CD4-positive, alpha-beta T cell (primary cell): ENCODE measurements at regions not wholly inside any gene's neighbourhood (a gene's known extent, or its start where the extent isn't known, plus 50 kb on each side); places are given as distances from the start of the nearest gene placed in this dataset.

Source experiments
- ATAC-seq: fragments of 200-7000 bp; cut with Tn5 transposase; one replicate; pipeline ENCODE4 v1.10.0; 2022; ENCODE audit warnings: mild to moderate bottlenecking; ENCODE audit not compliant: poor library complexity
- CTCF ChIA-PET: fragments of 350-600 bp; sonication (Branson Sonifier 250); formaldehyde crosslinking; loops from one replicate; lab custom pipeline; 2021; ENCODE audit warnings: antibody characterized with exemption, inconsistent platforms; lab: Charles Lee
- POLR2A ChIA-PET: fragments of 350-600 bp; sonication (Branson Sonifier 250); formaldehyde crosslinking; loops from one replicate; lab custom pipeline; 2021; ENCODE audit warnings: antibody characterized with exemption, inconsistent platforms; lab: Charles Lee
- DNase-seq, 14 experiments: peaks; one replicate each; pipeline ENCODE4 v3.0.0-alpha.2; 2013 to 2020; ENCODE audit warnings: mixed read lengths in 2 of 14
- H3K27ac ChIP-seq, 2 donors: one replicate each; pipeline versions ENCODE4 v1.5.1 to v1.7.0; 2013; ENCODE audit warnings: low read length in 2 of 2, low read depth in 1 of 2, mild to moderate bottlenecking in 1 of 2
- H3K27me3 ChIP-seq, 2 experiments: 1 replicate in 1 of 2; 2 replicates in 1 of 2; pipeline versions ENCODE4 v1.6.1 to v1.7.0; 2013; ENCODE audit warnings: low read length in 2 of 2, control low read depth in 1 of 2, mild to moderate bottlenecking in 1 of 2, moderate library complexity in 1 of 2; ENCODE audit not compliant: insufficient read depth in 2 of 2, control insufficient read depth in 1 of 2
- H3K36me3 ChIP-seq: one replicate; pipeline ENCODE4 v1.6.1; 2013; ENCODE audit warnings: low read length, control low read depth; ENCODE audit not compliant: insufficient read depth
- H3K4me1 ChIP-seq: one replicate; pipeline ENCODE4 v1.6.1; 2013; ENCODE audit warnings: low read length, control low read depth; ENCODE audit not compliant: insufficient read depth
- H3K4me3 ChIP-seq: one replicate; pipeline ENCODE4 v1.5.1; 2013; ENCODE audit warnings: mild to moderate bottlenecking, low read length, moderate library complexity
- H3K9me3 ChIP-seq, 2 experiments: 1 replicate in 1 of 2; 2 replicates in 1 of 2; pipeline versions ENCODE4 v1.6.1 to v1.7.0; 2013; ENCODE audit warnings: low read length in 2 of 2, mild to moderate bottlenecking in 2 of 2, control low read depth in 1 of 2, moderate library complexity in 1 of 2; ENCODE audit not compliant: control insufficient read depth in 1 of 2, insufficient read depth in 1 of 2
- H3K27ac Mint-ChIP-seq: one replicate; pipeline ENCODE4 v1.8.0; 2020; ENCODE audit warnings: mixed read lengths
- H3K27me3 Mint-ChIP-seq: one replicate; pipeline ENCODE4 v1.8.0; 2021; ENCODE audit warnings: mixed read lengths
- H3K36me3 Mint-ChIP-seq: one replicate; pipeline ENCODE4 v1.8.0; 2021; ENCODE audit warnings: low read depth, mixed read lengths
- H3K4me1 Mint-ChIP-seq: one replicate; pipeline ENCODE4 v1.8.0; 2021; ENCODE audit warnings: low read depth, mixed read lengths
- H3K4me3 Mint-ChIP-seq: one replicate; pipeline ENCODE4 v1.8.0; 2020; ENCODE audit warnings: mild to moderate bottlenecking, mixed read lengths
- H3K9me3 Mint-ChIP-seq: one replicate; pipeline ENCODE4 v1.8.0; 2020; ENCODE audit warnings: mixed read lengths
- intact Hi-C, 2 experiments: fragments of 100-400 bp; cut with DNase I in 1 of 2; cut with micrococcal nuclease in 1 of 2; formaldehyde crosslinking; loops; one replicate each; pipeline versions ENCODE4 v1.15.1 to v1.9.0; 2023 to 2025; cut with DNase I, micrococcal nuclease
- TF ChIP-seq, protein P1 (sequence below): fragments of 200-600 bp; IDR thresholded peaks from one replicate; pipeline ENCODE4 v1.8.0; 2022; ENCODE audit warnings: antibody characterized with exemption, mild to moderate bottlenecking

GRCh38 chr1:58888833-58889232 lies 105.0 kb upstream of the JUN start:
- intact Hi-C loops = no loop called here
- Histone ChIP-seq H3K36me3 (no peaks in the 10 kb centered on the region), H3K4me3 (no peak overlapping the region), H3K27ac (no peak overlapping the region), H3K27me3 (no peaks in the 10 kb centered on the region), H3K4me1 (peaks cover 23% of the 10 kb centered on the region), H3K9me3 (no peaks in the 10 kb centered on the region)
- H3K36me3 Mint-ChIP-seq = no peaks in the 10 kb centered on the region
- ChIA-PET CTCF (no interaction called here), POLR2A (no interaction called here)
- DNase-seq (no peak), ATAC-seq (no peak)
- H3K27me3 Mint-ChIP-seq = no peaks in the 10 kb centered on the region
- no peak overlapping the region for H3K27ac Mint-ChIP-seq
- peaks cover 47% of the 10 kb centered on the region for H3K4me1 Mint-ChIP-seq
- no peak overlapping the region for H3K4me3 Mint-ChIP-seq
- no peaks in the 10 kb centered on the region for H3K9me3 Mint-ChIP-seq
- TF ChIP-seq, protein P1, sequence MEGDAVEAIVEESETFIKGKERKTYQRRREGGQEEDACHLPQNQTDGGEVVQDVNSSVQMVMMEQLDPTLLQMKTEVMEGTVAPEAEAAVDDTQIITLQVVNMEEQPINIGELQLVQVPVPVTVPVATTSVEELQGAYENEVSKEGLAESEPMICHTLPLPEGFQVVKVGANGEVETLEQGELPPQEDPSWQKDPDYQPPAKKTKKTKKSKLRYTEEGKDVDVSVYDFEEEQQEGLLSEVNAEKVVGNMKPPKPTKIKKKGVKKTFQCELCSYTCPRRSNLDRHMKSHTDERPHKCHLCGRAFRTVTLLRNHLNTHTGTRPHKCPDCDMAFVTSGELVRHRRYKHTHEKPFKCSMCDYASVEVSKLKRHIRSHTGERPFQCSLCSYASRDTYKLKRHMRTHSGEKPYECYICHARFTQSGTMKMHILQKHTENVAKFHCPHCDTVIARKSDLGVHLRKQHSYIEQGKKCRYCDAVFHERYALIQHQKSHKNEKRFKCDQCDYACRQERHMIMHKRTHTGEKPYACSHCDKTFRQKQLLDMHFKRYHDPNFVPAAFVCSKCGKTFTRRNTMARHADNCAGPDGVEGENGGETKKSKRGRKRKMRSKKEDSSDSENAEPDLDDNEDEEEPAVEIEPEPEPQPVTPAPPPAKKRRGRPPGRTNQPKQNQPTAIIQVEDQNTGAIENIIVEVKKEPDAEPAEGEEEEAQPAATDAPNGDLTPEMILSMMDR = no peak

DNA sequence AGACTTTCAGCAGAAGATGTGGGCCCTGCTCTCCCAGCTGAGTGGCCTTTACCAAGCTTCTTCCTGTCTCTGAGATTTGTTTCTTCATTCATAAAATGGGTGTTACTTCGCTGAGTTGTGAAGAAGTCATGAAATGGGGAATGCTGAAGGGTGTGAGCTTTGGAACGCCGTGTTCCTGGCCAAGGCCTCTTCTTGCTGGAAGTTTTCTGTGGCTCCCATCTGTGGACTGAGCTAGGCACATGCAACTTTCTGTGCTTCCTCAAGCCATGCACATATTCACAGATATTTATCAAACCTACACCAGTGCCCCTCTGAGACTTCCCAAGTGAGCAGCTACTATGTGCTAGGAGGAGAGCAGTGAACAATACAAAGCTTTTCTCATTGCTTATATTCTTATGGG lies 106.3 kb upstream of the JUN start:
- Histone ChIP-seq H3K4me3 (no peak overlapping the region), H3K36me3 (no peaks in the 10 kb centered on the region), H3K9me3 (no peaks in the 10 kb centered on the region), H3K27me3 (no peaks in the 10 kb centered on the region), H3K27ac (no peak overlapping the region), H3K4me1 (peaks cover 19% of the 10 kb centered on the region)
- H3K27ac Mint-ChIP-seq = no peak overlapping the region
- H3K27me3 Mint-ChIP-seq = no peaks in the 10 kb centered on the region
- TF ChIP-seq, protein P1 = no peak
- CTCF ChIA-PET = interaction anchor here (1.4 kb wide), 1 partner anchor 12 kb away, joined by 3 read pairs; no protein-coding TSS in a partner anchor
- H3K4me3 Mint-ChIP-seq = no peak overlapping the region
- H3K36me3 Mint-ChIP-seq = no peaks in the 10 kb centered on the region
- no peak for DNase-seq
- intact Hi-C loops = no loop called here
- no peaks in the 10 kb centered on the region for H3K9me3 Mint-ChIP-seq
- POLR2A ChIA-PET = no interaction called here
- ATAC-seq = no peak
- peaks cover 39% of the 10 kb centered on the region for H3K4me1 Mint-ChIP-seq

DNA sequence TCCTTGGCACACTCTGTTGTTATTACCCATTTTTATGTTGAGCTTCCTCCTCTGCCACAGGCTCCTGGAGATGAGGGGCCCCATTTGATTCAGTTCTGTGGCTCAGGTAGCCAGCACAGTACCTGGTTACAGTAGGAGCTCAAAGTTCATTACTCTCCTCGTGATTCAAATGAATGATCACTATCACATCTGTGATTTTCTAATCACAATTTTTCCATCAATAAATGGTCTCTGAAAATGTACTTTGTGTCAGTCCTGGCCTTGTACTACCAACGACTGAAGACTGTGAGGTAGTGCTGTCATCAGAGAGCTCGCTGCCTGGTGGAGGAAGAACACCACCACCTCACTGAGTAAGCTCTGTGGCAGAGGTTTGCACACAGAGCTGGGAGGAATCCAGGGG lies 106.8 kb upstream of the JUN start:
- H3K27ac Mint-ChIP-seq = no peak overlapping the region
- H3K9me3 Mint-ChIP-seq = no peaks in the 10 kb centered on the region
- Histone ChIP-seq H3K27me3 (no peaks in the 10 kb centered on the region), H3K36me3 (no peaks in the 10 kb centered on the region), H3K9me3 (no peaks in the 10 kb centered on the region), H3K27ac (no peak overlapping the region), H3K4me3 (no peak overlapping the region), H3K4me1 (peaks cover 19% of the 10 kb centered on the region)
- no peak for ATAC-seq
- no peak overlapping the region for H3K4me3 Mint-ChIP-seq
- TF ChIP-seq, protein P1 = no peak
- ChIA-PET CTCF (interaction anchor here (1.4 kb wide), 1 partner anchor 13 kb away, joined by 3 read pairs; no protein-coding TSS in a partner anchor), POLR2A (no interaction called here)
- intact Hi-C loops = no loop called here
- no peak for DNase-seq
- no peaks in the 10 kb centered on the region for H3K36me3 Mint-ChIP-seq
- H3K4me1 Mint-ChIP-seq = peaks cover 34% of the 10 kb centered on the region
- no peaks in the 10 kb centered on the region for H3K27me3 Mint-ChIP-seq
